ENCODE measurements at regions not wholly inside any gene's neighbourhood (a gene's known extent, or its start where the extent isn't known, plus 50 kb on each side); places are given as distances from the start of the nearest gene placed in this dataset.

DNA sequence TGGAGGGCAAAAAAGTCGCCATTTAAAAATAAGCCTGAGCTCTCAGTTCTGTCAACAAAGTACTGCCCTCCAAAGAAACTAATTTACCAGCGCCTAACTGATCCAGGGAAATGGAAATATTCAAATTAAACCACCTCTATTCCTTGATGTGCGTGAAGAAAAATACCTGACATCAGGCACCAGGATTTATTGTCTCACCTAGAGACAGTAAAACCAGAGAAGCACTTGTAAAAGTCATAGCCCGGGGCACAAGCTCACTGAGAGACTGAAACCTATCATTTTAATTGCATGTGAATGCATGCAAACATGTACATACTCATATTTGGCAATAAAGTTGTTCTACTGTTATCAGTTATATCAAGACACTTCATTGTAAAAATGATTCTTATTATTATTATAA lies 147.3 kb upstream of the VSTM2A start:
- TF ChIP-seq, protein P1, sequence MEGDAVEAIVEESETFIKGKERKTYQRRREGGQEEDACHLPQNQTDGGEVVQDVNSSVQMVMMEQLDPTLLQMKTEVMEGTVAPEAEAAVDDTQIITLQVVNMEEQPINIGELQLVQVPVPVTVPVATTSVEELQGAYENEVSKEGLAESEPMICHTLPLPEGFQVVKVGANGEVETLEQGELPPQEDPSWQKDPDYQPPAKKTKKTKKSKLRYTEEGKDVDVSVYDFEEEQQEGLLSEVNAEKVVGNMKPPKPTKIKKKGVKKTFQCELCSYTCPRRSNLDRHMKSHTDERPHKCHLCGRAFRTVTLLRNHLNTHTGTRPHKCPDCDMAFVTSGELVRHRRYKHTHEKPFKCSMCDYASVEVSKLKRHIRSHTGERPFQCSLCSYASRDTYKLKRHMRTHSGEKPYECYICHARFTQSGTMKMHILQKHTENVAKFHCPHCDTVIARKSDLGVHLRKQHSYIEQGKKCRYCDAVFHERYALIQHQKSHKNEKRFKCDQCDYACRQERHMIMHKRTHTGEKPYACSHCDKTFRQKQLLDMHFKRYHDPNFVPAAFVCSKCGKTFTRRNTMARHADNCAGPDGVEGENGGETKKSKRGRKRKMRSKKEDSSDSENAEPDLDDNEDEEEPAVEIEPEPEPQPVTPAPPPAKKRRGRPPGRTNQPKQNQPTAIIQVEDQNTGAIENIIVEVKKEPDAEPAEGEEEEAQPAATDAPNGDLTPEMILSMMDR (IDR thresholded peaks at IDR 0.05): no peak
- no peak for TF ChIP-seq SIN3A (IDR thresholded peaks at IDR 0.05; ENCODE audit: borderline replicate concordance, insufficient read depth, low read depth, low read length)
- TF ChIP-seq POLR2AphosphoS5 (IDR thresholded peaks at IDR 0.05; ENCODE audit: low read depth, low read length): no peak
- no peak for TF ChIP-seq TCF7L2 (IDR thresholded peaks at IDR 0.05; ENCODE audit: low read depth, low read length)
